ENCODE measurements at regions not wholly inside any gene's neighbourhood (a gene's known extent, or its start where the extent isn't known, plus 50 kb on each side); places are given as distances from the start of the nearest gene placed in this dataset.

- Histone ChIP-seq H3K4me3 (no peak overlapping the region), H3K27me3 (no peaks in the 10 kb centered on the region), H3K9me3 (peaks cover 0 to 19% (median 8%) of the 10 kb centered on the region in 12 donors), H3K27ac (peak overlapping the region in 10 of 12 donors; percentile 6 to 65 (median 42)), H3K36me3 (no peaks in the 10 kb centered on the region), H3K4me1 (peaks cover 0 to 27% (median 2%) of the 10 kb centered on the region in 12 donors)
- intact Hi-C loops (cut with DNase I), result no loop called here
- no peak for ATAC-seq
- 56 to 64% (median 63%) methylated on average over 4 of the region's 4 CpGs for WGBS, 4 donors
- TF ChIP-seq CTCF (IDR thresholded peaks at IDR 0.05), result no peak
- no peak for TF ChIP-seq POLR2A (IDR thresholded peaks at IDR 0.05)
- DNase-seq, result no peak
Observed at GRCh38 chr5:142532781-142533176, 153.1 kb downstream of the FGF1 start.

- Histone ChIP-seq H3K4me3 (no peak overlapping the region), H3K4me1 (peaks cover 0 to 33% (median 5%) of the 10 kb centered on the region in 12 donors), H3K9me3 (peaks cover 0 to 19% (median 8%) of the 10 kb centered on the region in 12 donors), H3K27me3 (no peaks in the 10 kb centered on the region), H3K27ac (peak overlapping the region in 9 of 12 donors; percentile 6 to 65 (median 46)), H3K36me3 (no peaks in the 10 kb centered on the region)
- intact Hi-C loops (cut with DNase I), result no loop called here
- DNase-seq (peak in 1 of 5 donors; percentile 29), ATAC-seq (peak in 3 of 4 donors; percentile 50 to 65 (median 64))
- TF ChIP-seq POLR2A (IDR thresholded peaks at IDR 0.05) (no peak), CTCF (IDR thresholded peaks at IDR 0.05) (no peak)
- WGBS, 4 donors, result 56 to 68% (median 59%) methylated on average over 9 of the region's 9 CpGs
Observed at GRCh38 chr5:142531977-142532780, 153.7 kb downstream of the FGF1 start.

GRCh38 chr5:142530904-142531303, 155.0 kb downstream of the FGF1 start:
- TF ChIP-seq POLR2A (IDR thresholded peaks at IDR 0.05) (no peak), CTCF (IDR thresholded peaks at IDR 0.05) (no peak)
- Histone ChIP-seq H3K9me3 (peaks cover 0 to 17% (median 8%) of the 10 kb centered on the region in 12 donors), H3K36me3 (no peaks in the 10 kb centered on the region), H3K4me1 (peaks cover 0 to 33% (median 5%) of the 10 kb centered on the region in 12 donors), H3K4me3 (no peak overlapping the region), H3K27me3 (no peaks in the 10 kb centered on the region), H3K27ac (peak overlapping the region in 2 of 12 donors; percentile 52 to 65)
- intact Hi-C loops (cut with DNase I), result no loop called here
- DNase-seq (no peak), ATAC-seq (no peak)
- WGBS, 4 donors, result 86 to 94% (median 88%) methylated on average over 4 of the region's 4 CpGs

- Histone ChIP-seq H3K27ac (no peak overlapping the region), H3K36me3 (no peaks in the 10 kb centered on the region), H3K27me3 (no peaks in the 10 kb centered on the region), H3K9me3 (peaks cover 0 to 8% (median 2%) of the 10 kb centered on the region in 12 donors), H3K4me3 (no peak overlapping the region), H3K4me1 (peaks cover 0 to 33% (median 5%) of the 10 kb centered on the region in 12 donors)
- ATAC-seq (no peak), DNase-seq (no peak)
- TF ChIP-seq CTCF (IDR thresholded peaks at IDR 0.05) (no peak), POLR2A (IDR thresholded peaks at IDR 0.05) (no peak)
- 92 to 96% (median 94%) methylated on average over 4 of the region's 4 CpGs for WGBS, 4 donors
- intact Hi-C loops (cut with DNase I), result no loop called here
Observed at GRCh38 chr5:142529626-142530278, 156.1 kb downstream of the FGF1 start.

Data from heart left ventricle (tissue), 16 donors.